ENCODE measurements at regions not wholly inside any gene's neighbourhood (a gene's known extent, or its start where the extent isn't known, plus 50 kb on each side); places are given as distances from the start of the nearest gene placed in this dataset.

- no peak for DNase-seq (ENCODE audit: extremely low read depth, low read depth)
- no peak for TF ChIP-seq CTCF (IDR thresholded peaks at IDR 0.05; ENCODE audit: low read depth, low read length, missing control alignments)
- no peak overlapping the region for H3K4me3 ChIP-seq (replicated peaks; ENCODE audit: low read depth, low read length)
Observed at GRCh38 chr18:33841221-33841967, 263.4 kb downstream of the ASXL3 start.

DNA sequence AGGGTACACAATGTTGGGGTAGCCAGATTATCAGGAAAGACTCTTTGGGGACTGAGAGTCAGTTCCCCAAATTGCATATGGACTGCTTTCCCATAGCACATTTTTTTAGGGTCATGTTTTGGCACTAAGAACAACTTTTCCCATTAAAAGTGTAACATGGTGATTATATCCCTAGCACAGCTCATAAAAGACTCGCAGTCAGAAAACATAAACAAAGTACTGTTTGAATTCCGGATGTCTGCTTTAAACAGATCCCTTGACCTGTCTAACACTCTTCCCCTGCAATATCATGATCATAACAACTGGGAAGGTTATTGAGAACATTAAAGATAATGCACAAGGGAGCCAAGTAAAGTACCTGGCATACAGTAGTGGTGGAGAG lies 262.2 kb downstream of the ASXL3 start:
- no peak for TF ChIP-seq CTCF (IDR thresholded peaks at IDR 0.05; ENCODE audit: low read depth, low read length, missing control alignments)
- DNase-seq (ENCODE audit: extremely low read depth, low read depth), result no peak
- no peak overlapping the region for H3K4me3 ChIP-seq (replicated peaks; ENCODE audit: low read depth, low read length)

GRCh38 chr18:33839452-33840211 lies 261.6 kb downstream of the ASXL3 start:
- peak; percentile 16 for DNase-seq (ENCODE audit: extremely low read depth, low read depth)
- no peak overlapping the region for H3K4me3 ChIP-seq (replicated peaks; ENCODE audit: low read depth, low read length)
- peak; percentile 58 for TF ChIP-seq CTCF (IDR thresholded peaks at IDR 0.05; ENCODE audit: low read depth, low read length, missing control alignments)

DNA sequence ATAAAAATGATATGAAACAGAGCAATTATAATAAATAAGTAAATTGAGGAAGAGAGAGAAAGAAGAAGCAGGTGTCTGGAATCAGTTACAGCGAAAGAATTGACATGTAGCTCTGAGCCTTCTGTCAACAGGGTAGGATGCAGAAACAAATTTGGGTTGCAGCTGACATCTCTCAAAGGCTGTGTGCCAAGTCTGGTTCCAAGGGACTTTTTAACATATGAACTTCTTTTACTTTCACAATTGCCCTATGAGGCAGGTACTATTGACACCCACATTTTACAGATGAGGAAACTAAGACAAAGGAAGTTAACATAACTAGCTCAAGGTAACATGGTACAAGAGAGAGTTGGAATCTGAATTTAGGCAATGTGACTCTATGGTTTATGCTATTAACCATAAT lies 260.0 kb downstream of the ASXL3 start:
- DNase-seq (ENCODE audit: extremely low read depth, low read depth), result no peak
- no peak for TF ChIP-seq CTCF (IDR thresholded peaks at IDR 0.05; ENCODE audit: low read depth, low read length, missing control alignments)
- no peak overlapping the region for H3K4me3 ChIP-seq (replicated peaks; ENCODE audit: low read depth, low read length)

DNA sequence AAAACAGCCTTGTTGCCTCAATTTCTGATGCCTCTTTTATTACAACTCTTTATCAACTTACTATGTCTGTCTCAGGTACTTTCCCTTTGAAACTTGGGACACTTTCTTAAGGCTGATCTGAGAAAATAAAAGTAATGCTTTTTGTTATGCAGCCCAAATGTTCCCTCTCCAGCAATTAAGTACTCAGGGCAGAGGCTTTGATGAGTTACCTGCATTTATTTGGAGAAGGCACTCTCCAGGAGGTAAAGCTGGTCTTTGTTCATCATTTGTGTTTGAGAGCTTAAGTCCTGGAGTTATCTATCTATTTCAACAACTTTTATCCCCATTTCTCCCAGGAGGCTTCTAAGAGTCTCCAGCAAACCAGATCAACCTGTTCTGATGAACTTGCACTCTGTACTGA lies 259.2 kb downstream of the ASXL3 start:
- no peak for DNase-seq (ENCODE audit: extremely low read depth, low read depth)
- H3K4me3 ChIP-seq (replicated peaks; ENCODE audit: low read depth, low read length), result no peak overlapping the region
- TF ChIP-seq CTCF (IDR thresholded peaks at IDR 0.05; ENCODE audit: low read depth, low read length, missing control alignments), result no peak

DNA sequence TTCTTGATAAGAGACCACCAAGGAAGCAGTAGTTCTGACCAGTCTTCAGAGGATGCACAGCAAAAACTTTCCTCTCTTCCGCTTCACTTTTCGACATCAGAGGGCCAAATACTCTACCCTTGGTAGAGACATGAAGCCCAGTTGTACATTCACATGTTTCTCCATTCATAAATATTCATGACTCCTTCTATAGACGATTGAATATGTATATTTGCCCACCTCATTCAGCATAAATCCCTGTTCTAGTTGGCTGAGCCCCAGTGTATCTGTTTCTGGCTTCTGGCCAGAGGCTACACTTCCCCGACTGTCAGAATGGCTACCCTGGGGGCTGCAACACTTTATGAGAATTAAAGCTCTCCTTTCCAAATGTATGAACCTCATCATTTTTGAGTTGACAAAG lies 258.5 kb downstream of the ASXL3 start:
- no peak for TF ChIP-seq CTCF (IDR thresholded peaks at IDR 0.05; ENCODE audit: low read depth, low read length, missing control alignments)
- DNase-seq (ENCODE audit: extremely low read depth, low read depth), result no peak
- H3K4me3 ChIP-seq (replicated peaks; ENCODE audit: low read depth, low read length), result no peak overlapping the region

Data from HFF-Myc (cell line).